Activated CD4-positive, alpha-beta T cell treated with anti-CD3 and anti-CD28 coated beads, Interleukin-2, amount 50 U/mL, for 24 hours (primary cell): ENCODE measurements at regions not wholly inside any gene's neighbourhood (a gene's known extent, or its start where the extent isn't known, plus 50 kb on each side); places are given as distances from the start of the nearest gene placed in this dataset.
"Not testable (repeated sequence)": the region's sequence is repeated elsewhere in the genome, so short reads cannot be mapped to it uniquely, and the experiment has no call there.

Source experiments
- DNase-seq, 2 donors: peaks; one replicate each; pipeline ENCODE4 v3.0.0-alpha.2; 2020; ENCODE audit warnings: low read depth in 1 of 2, low spot score in 1 of 2

- no peak for DNase-seq
These were observed 797.8 kb downstream of the EFNB2 start for GRCh38 chr13:105737688-105738087.

- no peak for DNase-seq
These were observed 800.2 kb downstream of the EFNB2 start for GRCh38 chr13:105735281-105735680.

GRCh38 chr13:105732806-105733529, 802.5 kb downstream of the EFNB2 start:
- no peak for DNase-seq

- DNase-seq: no peak
These were observed 809.6 kb downstream of the EFNB2 start for GRCh38 chr13:105725887-105726286.

- no peak for DNase-seq
These were observed 814.4 kb downstream of the EFNB2 start for GRCh38 chr13:105721016-105721415.

GRCh38 chr13:105719859-105720258, 815.6 kb downstream of the EFNB2 start:
- DNase-seq: no peak

- no peak for DNase-seq
These were observed 826.3 kb downstream of the EFNB2 start for GRCh38 chr13:105709181-105709580.

- DNase-seq: no peak
These were observed 831.6 kb downstream of the EFNB2 start for GRCh38 chr13:105703843-105704242.

GRCh38 chr13:105702441-105702840, 833.0 kb downstream of the EFNB2 start:
- no peak for DNase-seq

GRCh38 chr13:105692769-105693168, 842.7 kb downstream of the EFNB2 start:
- DNase-seq: no peak

GRCh38 chr13:105684216-105684615, 851.2 kb downstream of the EFNB2 start:
- no peak for DNase-seq

- DNase-seq: no peak
These were observed 855.6 kb downstream of the EFNB2 start for GRCh38 chr13:105679838-105680237.

- DNase-seq: no peak
These were observed 857.4 kb downstream of the EFNB2 start for GRCh38 chr13:105678072-105678471.

GRCh38 chr13:105672881-105673280, 862.6 kb downstream of the EFNB2 start:
- DNase-seq: no peak

GRCh38 chr13:105671131-105671530, 864.3 kb downstream of the EFNB2 start:
- DNase-seq: not testable (repeated sequence)

GRCh38 chr13:105670179-105670990, 865.1 kb downstream of the EFNB2 start:
- no peak for DNase-seq

- DNase-seq: no peak
These were observed 870.2 kb downstream of the EFNB2 start for GRCh38 chr13:105665284-105665683.

- no peak for DNase-seq
These were observed 872.3 kb downstream of the EFNB2 start for GRCh38 chr13:105663182-105663581.

GRCh38 chr13:105660561-105660960, 874.9 kb downstream of the EFNB2 start:
- no peak for DNase-seq

GRCh38 chr13:105658431-105658830, 877.0 kb downstream of the EFNB2 start:
- no peak for DNase-seq

- DNase-seq: no peak
These were observed 880.4 kb downstream of the EFNB2 start for GRCh38 chr13:105655046-105655445.

- DNase-seq: no peak
These were observed 891.5 kb downstream of the EFNB2 start for GRCh38 chr13:105643966-105644365.
